GM23338 (cell line): ENCODE measurements at regions not wholly inside any gene's neighbourhood (a gene's known extent, or its start where the extent isn't known, plus 50 kb on each side); places are given as distances from the start of the nearest gene placed in this dataset.

Experiments used
- ATAC-seq: fragments of 200-7000 bp; cut with Tn5 transposase; 3 replicates; pipeline ENCODE4 v1.9.1; 2020
- DNase-seq: peaks from one replicate; pipeline ENCODE4 v3.0.0-alpha.2; 2015; ENCODE audit warnings: low spot score
- H2AFZ ChIP-seq: fragments of 200-600 bp; sonication (generic); 2 replicates; pipeline ENCODE4 v1.8.0; 2016; ENCODE audit warnings: antibody characterized with exemption, mild to moderate bottlenecking, moderate library complexity
- H3F3A ChIP-seq: fragments of 200-600 bp; sonication (generic); replicated peaks from 2 replicates; pipeline ENCODE4 v1.8.0; 2017; ENCODE audit warnings: antibody characterized with exemption, mixed run types, low read depth
- H3K27ac ChIP-seq: fragments of 200-600 bp; sonication (generic); 2 replicates; pipeline ENCODE4 v1.6.1; 2016; ENCODE audit warnings: low read depth
- H3K27me3 ChIP-seq: fragments of 200-600 bp; sonication (generic); 2 replicates; pipeline ENCODE4 v1.8.0; 2016; ENCODE audit warnings: mild to moderate bottlenecking, mixed run types, moderate library complexity; ENCODE audit not compliant: insufficient read depth
- H3K36me3 ChIP-seq: fragments of 200-600 bp; sonication (generic); 2 replicates; pipeline ENCODE4 v1.8.0; 2016; ENCODE audit warnings: mild to moderate bottlenecking; ENCODE audit not compliant: insufficient read depth
- H3K4me1 ChIP-seq: fragments of 200-600 bp; sonication (generic); 2 replicates; pipeline ENCODE4 v1.8.0; 2016; ENCODE audit warnings: mild to moderate bottlenecking, moderate library complexity; ENCODE audit not compliant: insufficient read depth
- H3K4me2 ChIP-seq: fragments of 200-600 bp; sonication (generic); 2 replicates; pipeline ENCODE4 v1.7.1; 2017; ENCODE audit warnings: mixed run types
- H3K4me3 ChIP-seq: fragments of 200-600 bp; sonication (generic); 2 replicates; pipeline ENCODE4 v1.6.1; 2016; ENCODE audit warnings: mixed run types
- H3K79me2 ChIP-seq: fragments of 200-600 bp; sonication (generic); replicated peaks from 2 replicates; pipeline ENCODE4 v1.8.0; 2017; ENCODE audit warnings: mild to moderate bottlenecking; ENCODE audit not compliant: insufficient read depth
- H3K9me2 ChIP-seq: fragments of 200-600 bp; sonication (generic); 2 replicates; pipeline ENCODE4 v1.8.0; 2017; ENCODE audit not compliant: insufficient read depth
- H4K20me1 ChIP-seq: fragments of 200-600 bp; sonication (generic); replicated peaks from 2 replicates; pipeline ENCODE4 v1.8.0; 2017; ENCODE audit warnings: mild to moderate bottlenecking; ENCODE audit not compliant: insufficient read depth
- H3K27ac Mint-ChIP-seq: 2 replicates; pipeline ENCODE4 v1.8.0; 2020; ENCODE audit warnings: inconsistent platforms, mild to moderate bottlenecking, moderate library complexity, mixed read lengths
- H3K27me3 Mint-ChIP-seq: 3 replicates; pipeline ENCODE4 v1.8.0; 2022; ENCODE audit warnings: low read depth, mild to moderate bottlenecking, moderate library complexity, mixed read lengths, inconsistent platforms; ENCODE audit not compliant: insufficient read depth, poor library complexity
- H3K36me3 Mint-ChIP-seq: 3 replicates; pipeline ENCODE4 v1.8.0; 2021; ENCODE audit warnings: low read depth, mild to moderate bottlenecking, inconsistent platforms, moderate library complexity, mixed read lengths
- H3K4me1 Mint-ChIP-seq: 3 replicates; pipeline ENCODE4 v1.8.0; 2020; ENCODE audit warnings: mild to moderate bottlenecking, inconsistent platforms, mixed read lengths
- H3K4me3 Mint-ChIP-seq: 3 replicates; pipeline ENCODE4 v1.8.0; 2021; ENCODE audit warnings: moderate library complexity, mild to moderate bottlenecking, inconsistent platforms, mixed read lengths
- H3K9me3 Mint-ChIP-seq: 3 replicates; pipeline ENCODE4 v1.8.0; 2020; ENCODE audit warnings: moderate library complexity, mild to moderate bottlenecking, inconsistent platforms, mixed read lengths
- CREB1 ChIP-seq: fragments of 250-450 bp; sonication (Bioruptor Pico); IDR thresholded peaks from 2 replicates; pipeline ENCODE4 v1.5.0; 2020; ENCODE audit warnings: low read depth, mild to moderate bottlenecking, moderate library complexity
- CTCF ChIP-seq, 2 experiments: fragments of 200-600 bp in 1 of 2; sonication (generic) in 1 of 2; conservative IDR thresholded peaks; 2 replicates each; pipeline versions ENCODE4 v1.5.1 to v1.6.1; 2016 to 2017; ENCODE audit warnings: antibody characterized with exemption in 2 of 2, low read depth in 2 of 2, mild to moderate bottlenecking in 2 of 2, moderate library complexity in 1 of 2
- EZH2 ChIP-seq: fragments of 200-600 bp; sonication (generic); IDR thresholded peaks from one replicate; pipeline ENCODE4 v1.8.0; 2017; ENCODE audit warnings: antibody characterized with exemption, mild to moderate bottlenecking, low read depth; ENCODE audit not compliant: unreplicated experiment
- EZH2phosphoT487 ChIP-seq: fragments of 200-600 bp; sonication (generic); IDR thresholded peaks from one replicate; pipeline ENCODE4 v1.8.1; 2018; ENCODE audit warnings: antibody characterized with exemption; ENCODE audit not compliant: unreplicated experiment
- JUNB ChIP-seq: IDR thresholded peaks from one replicate; pipeline ENCODE4 v1.6.1; 2016; ENCODE audit warnings: antibody characterized with exemption; ENCODE audit not compliant: unreplicated experiment
- NANOG ChIP-seq: IDR thresholded peaks from 2 replicates; pipeline ENCODE4 v1.6.1; 2016; ENCODE audit warnings: antibody characterized with exemption, borderline replicate concordance
- POLR2AphosphoS5 ChIP-seq: IDR thresholded peaks from 2 replicates; pipeline ENCODE4 v1.6.1; 2016; ENCODE audit warnings: antibody characterized with exemption, low read depth
- STAT1 ChIP-seq: IDR thresholded peaks from one replicate; pipeline ENCODE4 v1.6.1; 2016; ENCODE audit warnings: antibody characterized with exemption; ENCODE audit not compliant: unreplicated experiment
- ZNF114 ChIP-seq: fragments of 250-450 bp; sonication (Bioruptor Pico); IDR thresholded peaks from 2 replicates; pipeline ENCODE4 v1.5.0; 2020; ENCODE audit warnings: mild to moderate bottlenecking, moderate library complexity
- ZNF331 ChIP-seq: fragments of 250-450 bp; sonication (Bioruptor Pico); IDR thresholded peaks from 2 replicates; pipeline ENCODE4 v1.5.0; 2020; ENCODE audit warnings: low read depth, mild to moderate bottlenecking, moderate library complexity
- TF ChIP-seq, protein P1 (sequence below): IDR thresholded peaks from 2 replicates; pipeline ENCODE4 v1.6.1; 2016; ENCODE audit warnings: antibody characterized with exemption
- TF ChIP-seq, protein P2 (sequence below): IDR thresholded peaks from one replicate; pipeline ENCODE4 v1.6.1; 2018; ENCODE audit warnings: antibody characterized with exemption; ENCODE audit not compliant: unreplicated experiment
- TF ChIP-seq, protein P3 (sequence below): fragments of 250-450 bp; sonication (Bioruptor Pico); IDR thresholded peaks from 2 replicates; pipeline ENCODE4 v1.5.0; 2020; ENCODE audit warnings: mild to moderate bottlenecking, moderate library complexity

DNA sequence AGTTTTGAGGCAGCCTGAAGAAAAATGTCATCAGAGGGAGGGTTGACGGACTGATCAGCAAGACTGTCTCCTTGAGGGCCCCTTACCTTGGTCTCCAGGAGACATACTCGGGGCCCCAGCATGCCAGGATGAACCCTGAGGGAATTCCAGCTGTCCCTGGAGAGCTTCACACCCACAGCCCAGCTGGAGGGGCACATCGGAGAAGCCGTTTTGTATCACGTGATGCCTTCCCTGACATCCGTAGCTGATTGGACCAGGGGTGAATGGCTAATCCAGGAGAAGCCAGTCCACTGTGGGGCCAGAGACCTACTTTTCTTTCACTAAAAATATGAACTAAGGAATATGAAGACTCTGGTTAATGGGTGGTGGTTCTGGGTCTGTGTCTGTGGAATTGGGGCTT, 86.0 kb upstream of the TP53I11 start:
- Histone ChIP-seq H3K36me3 (no peaks in the 10 kb centered on the region), H3K79me2 (no peaks in the 10 kb centered on the region), H2AFZ (no peak overlapping the region), H3K4me2 (no peak overlapping the region), H3K27me3 (no peaks in the 10 kb centered on the region), H4K20me1 (no peaks in the 10 kb centered on the region), H3K4me1 (no peaks in the 10 kb centered on the region), H3K4me3 (no peak overlapping the region), H3K9me2 (no peaks in the 10 kb centered on the region), H3F3A (no peaks in the 10 kb centered on the region), H3K27ac (no peak overlapping the region)
- Mint-ChIP-seq H3K4me3 (no peak overlapping the region), H3K36me3 (peaks cover 3% of the 10 kb centered on the region; the same call in 1 of the 3 replicates), H3K27me3 (peaks cover 1% of the 10 kb centered on the region), H3K27ac (no peak overlapping the region), H3K4me1 (no peaks in the 10 kb centered on the region), H3K9me3 (peaks cover 8% of the 10 kb centered on the region)
- DNase-seq (no peak), ATAC-seq (no peak)
- no peak for TF ChIP-seq NANOG
- no peak for TF ChIP-seq EZH2phosphoT487
- TF ChIP-seq, protein P1, sequence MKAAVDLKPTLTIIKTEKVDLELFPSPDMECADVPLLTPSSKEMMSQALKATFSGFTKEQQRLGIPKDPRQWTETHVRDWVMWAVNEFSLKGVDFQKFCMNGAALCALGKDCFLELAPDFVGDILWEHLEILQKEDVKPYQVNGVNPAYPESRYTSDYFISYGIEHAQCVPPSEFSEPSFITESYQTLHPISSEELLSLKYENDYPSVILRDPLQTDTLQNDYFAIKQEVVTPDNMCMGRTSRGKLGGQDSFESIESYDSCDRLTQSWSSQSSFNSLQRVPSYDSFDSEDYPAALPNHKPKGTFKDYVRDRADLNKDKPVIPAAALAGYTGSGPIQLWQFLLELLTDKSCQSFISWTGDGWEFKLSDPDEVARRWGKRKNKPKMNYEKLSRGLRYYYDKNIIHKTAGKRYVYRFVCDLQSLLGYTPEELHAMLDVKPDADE = no peak
- TF ChIP-seq, protein P2, sequence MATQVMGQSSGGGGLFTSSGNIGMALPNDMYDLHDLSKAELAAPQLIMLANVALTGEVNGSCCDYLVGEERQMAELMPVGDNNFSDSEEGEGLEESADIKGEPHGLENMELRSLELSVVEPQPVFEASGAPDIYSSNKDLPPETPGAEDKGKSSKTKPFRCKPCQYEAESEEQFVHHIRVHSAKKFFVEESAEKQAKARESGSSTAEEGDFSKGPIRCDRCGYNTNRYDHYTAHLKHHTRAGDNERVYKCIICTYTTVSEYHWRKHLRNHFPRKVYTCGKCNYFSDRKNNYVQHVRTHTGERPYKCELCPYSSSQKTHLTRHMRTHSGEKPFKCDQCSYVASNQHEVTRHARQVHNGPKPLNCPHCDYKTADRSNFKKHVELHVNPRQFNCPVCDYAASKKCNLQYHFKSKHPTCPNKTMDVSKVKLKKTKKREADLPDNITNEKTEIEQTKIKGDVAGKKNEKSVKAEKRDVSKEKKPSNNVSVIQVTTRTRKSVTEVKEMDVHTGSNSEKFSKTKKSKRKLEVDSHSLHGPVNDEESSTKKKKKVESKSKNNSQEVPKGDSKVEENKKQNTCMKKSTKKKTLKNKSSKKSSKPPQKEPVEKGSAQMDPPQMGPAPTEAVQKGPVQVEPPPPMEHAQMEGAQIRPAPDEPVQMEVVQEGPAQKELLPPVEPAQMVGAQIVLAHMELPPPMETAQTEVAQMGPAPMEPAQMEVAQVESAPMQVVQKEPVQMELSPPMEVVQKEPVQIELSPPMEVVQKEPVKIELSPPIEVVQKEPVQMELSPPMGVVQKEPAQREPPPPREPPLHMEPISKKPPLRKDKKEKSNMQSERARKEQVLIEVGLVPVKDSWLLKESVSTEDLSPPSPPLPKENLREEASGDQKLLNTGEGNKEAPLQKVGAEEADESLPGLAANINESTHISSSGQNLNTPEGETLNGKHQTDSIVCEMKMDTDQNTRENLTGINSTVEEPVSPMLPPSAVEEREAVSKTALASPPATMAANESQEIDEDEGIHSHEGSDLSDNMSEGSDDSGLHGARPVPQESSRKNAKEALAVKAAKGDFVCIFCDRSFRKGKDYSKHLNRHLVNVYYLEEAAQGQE = no peak
- no peak for TF ChIP-seq POLR2AphosphoS5
- no peak for TF ChIP-seq ZNF331 (CRISPR knock-in tag)
- TF ChIP-seq CTCF (conservative IDR thresholded peaks at IDR 0.05; ENCODE audit: low read depth in 2 of 2) = no peak
- no peak for TF ChIP-seq STAT1
- no peak for TF ChIP-seq EZH2
- no peak for TF ChIP-seq JUNB
- TF ChIP-seq, protein P3, sequence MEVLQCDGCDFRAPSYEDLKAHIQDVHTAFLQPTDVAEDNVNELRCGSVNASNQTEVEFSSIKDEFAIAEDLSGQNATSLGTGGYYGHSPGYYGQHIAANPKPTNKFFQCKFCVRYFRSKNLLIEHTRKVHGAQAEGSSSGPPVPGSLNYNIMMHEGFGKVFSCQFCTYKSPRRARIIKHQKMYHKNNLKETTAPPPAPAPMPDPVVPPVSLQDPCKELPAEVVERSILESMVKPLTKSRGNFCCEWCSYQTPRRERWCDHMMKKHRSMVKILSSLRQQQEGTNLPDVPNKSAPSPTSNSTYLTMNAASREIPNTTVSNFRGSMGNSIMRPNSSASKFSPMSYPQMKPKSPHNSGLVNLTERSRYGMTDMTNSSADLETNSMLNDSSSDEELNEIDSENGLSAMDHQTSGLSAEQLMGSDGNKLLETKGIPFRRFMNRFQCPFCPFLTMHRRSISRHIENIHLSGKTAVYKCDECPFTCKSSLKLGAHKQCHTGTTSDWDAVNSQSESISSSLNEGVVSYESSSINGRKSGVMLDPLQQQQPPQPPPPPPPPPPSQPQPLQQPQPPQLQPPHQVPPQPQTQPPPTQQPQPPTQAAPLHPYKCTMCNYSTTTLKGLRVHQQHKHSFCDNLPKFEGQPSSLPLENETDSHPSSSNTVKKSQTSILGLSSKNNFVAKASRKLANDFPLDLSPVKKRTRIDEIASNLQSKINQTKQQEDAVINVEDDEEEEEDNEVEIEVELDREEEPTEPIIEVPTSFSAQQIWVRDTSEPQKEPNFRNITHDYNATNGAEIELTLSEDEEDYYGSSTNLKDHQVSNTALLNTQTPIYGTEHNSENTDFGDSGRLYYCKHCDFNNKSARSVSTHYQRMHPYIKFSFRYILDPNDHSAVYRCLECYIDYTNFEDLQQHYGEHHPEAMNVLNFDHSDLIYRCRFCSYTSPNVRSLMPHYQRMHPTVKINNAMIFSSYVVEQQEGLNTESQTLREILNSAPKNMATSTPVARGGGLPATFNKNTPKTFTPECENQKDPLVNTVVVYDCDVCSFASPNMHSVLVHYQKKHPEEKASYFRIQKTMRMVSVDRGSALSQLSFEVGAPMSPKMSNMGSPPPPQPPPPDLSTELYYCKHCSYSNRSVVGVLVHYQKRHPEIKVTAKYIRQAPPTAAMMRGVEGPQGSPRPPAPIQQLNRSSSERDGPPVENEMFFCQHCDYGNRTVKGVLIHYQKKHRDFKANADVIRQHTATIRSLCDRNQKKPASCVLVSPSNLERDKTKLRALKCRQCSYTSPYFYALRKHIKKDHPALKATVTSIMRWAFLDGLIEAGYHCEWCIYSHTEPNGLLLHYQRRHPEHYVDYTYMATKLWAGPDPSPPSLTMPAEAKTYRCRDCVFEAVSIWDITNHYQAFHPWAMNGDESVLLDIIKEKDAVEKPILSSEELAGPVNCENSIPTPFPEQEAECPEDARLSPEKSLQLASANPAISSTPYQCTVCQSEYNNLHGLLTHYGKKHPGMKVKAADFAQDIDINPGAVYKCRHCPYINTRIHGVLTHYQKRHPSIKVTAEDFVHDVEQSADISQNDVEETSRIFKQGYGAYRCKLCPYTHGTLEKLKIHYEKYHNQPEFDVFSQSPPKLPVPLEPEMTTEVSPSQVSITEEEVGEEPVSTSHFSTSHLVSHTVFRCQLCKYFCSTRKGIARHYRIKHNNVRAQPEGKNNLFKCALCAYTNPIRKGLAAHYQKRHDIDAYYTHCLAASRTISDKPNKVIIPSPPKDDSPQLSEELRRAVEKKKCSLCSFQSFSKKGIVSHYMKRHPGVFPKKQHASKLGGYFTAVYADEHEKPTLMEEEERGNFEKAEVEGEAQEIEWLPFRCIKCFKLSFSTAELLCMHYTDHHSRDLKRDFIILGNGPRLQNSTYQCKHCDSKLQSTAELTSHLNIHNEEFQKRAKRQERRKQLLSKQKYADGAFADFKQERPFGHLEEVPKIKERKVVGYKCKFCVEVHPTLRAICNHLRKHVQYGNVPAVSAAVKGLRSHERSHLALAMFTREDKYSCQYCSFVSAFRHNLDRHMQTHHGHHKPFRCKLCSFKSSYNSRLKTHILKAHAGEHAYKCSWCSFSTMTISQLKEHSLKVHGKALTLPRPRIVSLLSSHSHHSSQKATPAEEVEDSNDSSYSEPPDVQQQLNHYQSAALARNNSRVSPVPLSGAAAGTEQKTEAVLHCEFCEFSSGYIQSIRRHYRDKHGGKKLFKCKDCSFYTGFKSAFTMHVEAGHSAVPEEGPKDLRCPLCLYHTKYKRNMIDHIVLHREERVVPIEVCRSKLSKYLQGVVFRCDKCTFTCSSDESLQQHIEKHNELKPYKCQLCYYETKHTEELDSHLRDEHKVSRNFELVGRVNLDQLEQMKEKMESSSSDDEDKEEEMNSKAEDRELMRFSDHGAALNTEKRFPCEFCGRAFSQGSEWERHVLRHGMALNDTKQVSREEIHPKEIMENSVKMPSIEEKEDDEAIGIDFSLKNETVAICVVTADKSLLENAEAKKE = no peak
- TF ChIP-seq ZNF114 (CRISPR knock-in tag) = no peak
- TF ChIP-seq CREB1 (CRISPR knock-in tag) = no peak
